GM12873 (cell line): ENCODE measurements at regions not wholly inside any gene's neighbourhood (a gene's known extent, or its start where the extent isn't known, plus 50 kb on each side); places are given as distances from the start of the nearest gene placed in this dataset.

Source experiments
- TF ChIP-seq, protein P1 (sequence below): IDR thresholded peaks from 2 replicates; pipeline ENCODE4 v1.5.1; 2012; ENCODE audit warnings: low read depth, mild to moderate bottlenecking, moderate library complexity, low read length, control low read depth; ENCODE audit not compliant: insufficient read depth; ENCODE audit errors: missing control alignments

DNA sequence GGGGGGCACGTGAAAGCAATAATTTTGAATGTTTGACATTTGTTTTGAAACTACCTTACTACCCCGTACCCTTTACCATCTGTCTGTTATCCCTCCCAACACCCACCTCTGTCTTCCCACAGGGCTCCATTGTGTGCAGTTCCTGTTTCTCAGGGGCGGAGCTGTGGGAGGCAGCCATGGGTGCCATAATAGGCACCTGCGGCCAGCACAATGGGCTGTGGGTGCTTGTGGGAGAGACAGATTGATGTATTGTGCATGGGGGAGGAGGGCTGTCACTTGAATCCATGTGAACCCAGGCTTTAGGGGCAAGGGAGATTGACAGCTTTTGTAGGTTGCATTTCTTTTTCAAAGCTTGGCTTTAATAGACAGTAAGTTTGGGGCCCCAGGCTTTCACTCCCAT lies 122.6 kb upstream of the CXorf66 start:
- TF ChIP-seq, protein P1, sequence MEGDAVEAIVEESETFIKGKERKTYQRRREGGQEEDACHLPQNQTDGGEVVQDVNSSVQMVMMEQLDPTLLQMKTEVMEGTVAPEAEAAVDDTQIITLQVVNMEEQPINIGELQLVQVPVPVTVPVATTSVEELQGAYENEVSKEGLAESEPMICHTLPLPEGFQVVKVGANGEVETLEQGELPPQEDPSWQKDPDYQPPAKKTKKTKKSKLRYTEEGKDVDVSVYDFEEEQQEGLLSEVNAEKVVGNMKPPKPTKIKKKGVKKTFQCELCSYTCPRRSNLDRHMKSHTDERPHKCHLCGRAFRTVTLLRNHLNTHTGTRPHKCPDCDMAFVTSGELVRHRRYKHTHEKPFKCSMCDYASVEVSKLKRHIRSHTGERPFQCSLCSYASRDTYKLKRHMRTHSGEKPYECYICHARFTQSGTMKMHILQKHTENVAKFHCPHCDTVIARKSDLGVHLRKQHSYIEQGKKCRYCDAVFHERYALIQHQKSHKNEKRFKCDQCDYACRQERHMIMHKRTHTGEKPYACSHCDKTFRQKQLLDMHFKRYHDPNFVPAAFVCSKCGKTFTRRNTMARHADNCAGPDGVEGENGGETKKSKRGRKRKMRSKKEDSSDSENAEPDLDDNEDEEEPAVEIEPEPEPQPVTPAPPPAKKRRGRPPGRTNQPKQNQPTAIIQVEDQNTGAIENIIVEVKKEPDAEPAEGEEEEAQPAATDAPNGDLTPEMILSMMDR: no peak

DNA sequence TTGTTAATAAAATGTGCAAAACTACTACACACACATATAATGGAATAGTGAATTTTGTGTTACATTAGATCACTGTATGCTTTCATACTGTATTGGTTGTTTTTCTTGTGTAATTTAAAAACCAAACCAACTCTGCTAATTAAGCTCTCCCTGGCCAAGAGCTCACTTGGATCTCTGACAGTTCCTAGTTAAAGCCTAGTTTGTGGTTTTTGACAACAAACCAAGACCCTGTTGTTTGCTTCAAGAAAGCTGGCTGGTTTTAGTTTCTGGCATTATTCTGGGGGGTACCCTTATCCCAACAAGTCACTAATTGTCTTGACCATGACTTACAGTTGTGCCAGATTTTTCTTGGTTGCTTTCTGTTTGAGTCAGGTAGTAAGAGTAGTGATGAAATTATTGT lies 121.4 kb upstream of the CXorf66 start:
- TF ChIP-seq, protein P1: no peak

DNA sequence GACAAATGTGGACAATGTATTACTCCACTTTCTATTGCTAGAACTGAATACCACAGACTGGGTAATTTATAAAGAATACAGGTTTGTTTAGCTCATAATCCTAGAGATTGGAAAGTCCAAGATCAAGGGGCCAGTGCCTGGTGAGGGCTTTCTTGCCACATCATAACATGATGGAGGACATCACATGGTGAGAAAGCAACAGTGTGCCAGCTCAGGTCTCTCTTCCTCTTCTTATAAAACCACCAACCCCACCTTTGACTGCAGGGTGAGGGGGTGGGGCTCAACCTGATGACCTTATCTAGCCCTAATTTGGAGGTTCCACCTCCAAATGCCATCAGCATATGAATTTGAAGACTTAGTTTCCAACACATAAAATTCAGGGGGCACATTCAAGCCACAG lies 105.7 kb upstream of the CXorf66 start:
- TF ChIP-seq, protein P1: no peak

DNA sequence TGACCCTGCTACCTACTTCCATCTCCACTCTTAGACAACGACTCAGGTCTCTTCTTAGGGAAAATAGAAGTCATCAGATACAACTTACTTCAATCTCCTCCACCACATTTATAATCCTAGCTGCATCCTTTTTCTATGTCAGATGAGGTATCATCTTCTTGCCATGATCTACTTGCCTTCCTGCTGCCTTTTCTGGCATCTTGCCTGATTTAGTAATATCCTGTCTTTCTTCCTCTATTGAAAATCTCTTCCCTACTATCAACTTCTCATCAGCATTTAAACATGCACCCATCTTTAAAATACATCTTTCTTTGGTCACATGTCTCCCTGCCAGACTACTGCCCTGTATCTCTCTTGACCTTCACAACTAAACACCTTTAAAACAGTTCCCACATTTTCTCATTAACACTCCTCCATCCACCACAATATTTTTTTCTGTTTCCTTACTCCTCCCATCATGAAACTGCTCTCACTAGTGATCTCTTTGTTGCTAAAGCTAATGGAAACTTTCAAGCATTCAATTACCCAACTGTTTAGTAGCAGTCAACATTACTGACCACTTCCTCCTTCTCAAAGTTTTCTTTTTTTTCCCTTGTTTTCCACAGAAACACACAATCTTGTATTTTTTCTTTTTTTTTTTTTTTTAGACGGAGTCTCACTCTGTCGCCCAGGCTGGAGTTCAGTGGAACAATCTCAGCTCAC lies 100.8 kb upstream of the CXorf66 start:
- TF ChIP-seq, protein P1: no peak

DNA sequence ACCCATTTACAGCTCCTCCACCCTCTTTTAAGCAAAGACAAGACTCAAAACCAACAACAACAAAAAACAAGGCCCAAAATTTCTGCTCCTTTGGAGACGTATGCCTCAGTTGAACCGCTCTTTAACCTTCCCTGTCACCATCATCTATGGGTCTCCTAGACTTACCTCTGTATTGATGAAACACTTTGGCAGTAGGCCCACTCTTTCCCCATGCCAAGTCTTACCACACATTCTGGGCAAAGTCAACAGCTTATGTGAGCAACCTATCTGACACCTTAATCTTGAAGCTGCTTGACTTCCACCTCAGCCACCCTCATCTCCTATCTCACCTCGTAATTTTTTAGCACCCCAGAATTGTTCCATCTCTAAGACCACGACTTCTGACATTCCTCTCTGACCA lies 99.7 kb upstream of the CXorf66 start:
- TF ChIP-seq, protein P1: no peak

DNA sequence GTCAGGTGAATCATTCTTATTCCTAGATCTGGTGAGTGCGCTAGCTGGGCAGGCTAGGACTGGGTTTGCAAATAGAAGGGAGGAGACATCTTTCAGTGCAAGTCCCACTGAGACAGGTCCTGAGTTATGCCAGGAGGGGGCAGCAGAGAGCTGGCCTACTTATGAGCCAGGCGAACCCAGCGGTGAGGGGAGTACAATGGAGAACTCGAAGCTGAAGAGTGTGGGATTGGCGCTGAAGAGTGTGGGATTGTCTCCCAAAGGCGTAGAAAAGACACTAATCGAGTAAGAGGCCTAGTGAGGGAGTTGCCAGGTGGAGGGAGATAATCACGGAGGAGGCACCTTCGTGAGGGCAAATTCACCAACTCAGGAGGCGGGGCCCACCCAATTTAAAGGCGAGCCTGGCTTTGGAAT lies 91.7 kb upstream of the CXorf66 start:
- TF ChIP-seq, protein P1: peak; percentile 95

DNA sequence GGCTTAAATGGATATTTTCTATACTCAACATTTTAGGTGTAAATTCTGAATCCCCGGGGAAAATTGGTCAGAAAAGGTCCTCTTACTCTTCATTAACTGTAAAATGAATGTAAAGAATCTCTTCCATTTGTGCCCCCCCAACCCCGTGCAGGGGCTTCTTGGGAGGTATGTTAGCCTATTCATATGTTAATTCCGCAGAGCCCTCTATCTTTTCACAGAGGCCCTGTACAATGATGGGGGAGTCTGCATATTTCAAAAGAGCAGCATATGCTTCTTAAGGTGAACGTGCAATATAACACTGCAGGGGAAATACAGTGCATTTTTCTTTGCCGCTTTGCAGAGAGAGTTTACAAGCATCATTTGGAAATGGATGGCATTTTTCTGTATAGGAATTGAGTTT lies 88.5 kb upstream of the CXorf66 start:
- TF ChIP-seq, protein P1: no peak
